RWPE1 (cell line): ENCODE measurements at regions not wholly inside any gene's neighbourhood (a gene's known extent, or its start where the extent isn't known, plus 50 kb on each side); places are given as distances from the start of the nearest gene placed in this dataset.

Source experiments
- CTCF ChIA-PET: fragments of 350-600 bp; sonication (Branson Sonifier 250); formaldehyde crosslinking; extraction: SDS; loops from one replicate; lab custom pipeline; 2021; lab: Yijun Ruan, JAX
- POLR2A ChIA-PET: fragments of 400-600 bp; formaldehyde crosslinking; extraction: SDS; loops from one replicate; lab custom pipeline; 2020; ENCODE audit warnings: antibody characterized with exemption; ENCODE audit not compliant: low non-redundant PET; lab: Yijun Ruan, JAX
- DNase-seq: peaks from one replicate; pipeline ENCODE4 v3.0.0; 2012; ENCODE audit warnings: low spot score
- H3K27ac ChIP-seq: fragments of 450-650 bp; 2 replicates; pipeline ENCODE4 v1.5.1; 2017
- TF ChIP-seq, protein P1 (sequence below): fragments of 450-650 bp; conservative IDR thresholded peaks from 2 replicates; pipeline ENCODE4 v1.5.1; 2017; ENCODE audit warnings: low read depth, mild to moderate bottlenecking

DNA sequence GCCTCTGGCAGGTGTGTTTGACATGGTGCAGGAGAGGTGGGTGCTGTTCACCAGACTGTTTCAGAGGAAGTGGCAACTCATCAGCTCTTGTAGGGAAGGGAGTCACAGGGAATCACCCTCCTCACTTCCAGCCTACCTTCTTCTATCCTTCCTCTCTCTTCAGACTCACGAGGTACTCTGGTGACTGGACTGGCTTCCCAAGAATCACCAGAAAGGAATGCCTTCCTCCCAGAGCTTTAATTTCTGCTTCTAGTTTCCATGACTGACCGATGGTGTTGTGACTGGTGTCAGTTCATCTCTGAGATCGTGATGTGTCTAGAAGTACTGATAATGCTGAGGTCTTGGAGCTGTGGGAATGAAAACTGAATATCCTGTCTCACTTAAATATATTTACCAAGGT is 247.3 kb downstream of the KCTD12 start:
- no peak for DNase-seq
- POLR2A ChIA-PET = no interaction called here
- TF ChIP-seq, protein P1, sequence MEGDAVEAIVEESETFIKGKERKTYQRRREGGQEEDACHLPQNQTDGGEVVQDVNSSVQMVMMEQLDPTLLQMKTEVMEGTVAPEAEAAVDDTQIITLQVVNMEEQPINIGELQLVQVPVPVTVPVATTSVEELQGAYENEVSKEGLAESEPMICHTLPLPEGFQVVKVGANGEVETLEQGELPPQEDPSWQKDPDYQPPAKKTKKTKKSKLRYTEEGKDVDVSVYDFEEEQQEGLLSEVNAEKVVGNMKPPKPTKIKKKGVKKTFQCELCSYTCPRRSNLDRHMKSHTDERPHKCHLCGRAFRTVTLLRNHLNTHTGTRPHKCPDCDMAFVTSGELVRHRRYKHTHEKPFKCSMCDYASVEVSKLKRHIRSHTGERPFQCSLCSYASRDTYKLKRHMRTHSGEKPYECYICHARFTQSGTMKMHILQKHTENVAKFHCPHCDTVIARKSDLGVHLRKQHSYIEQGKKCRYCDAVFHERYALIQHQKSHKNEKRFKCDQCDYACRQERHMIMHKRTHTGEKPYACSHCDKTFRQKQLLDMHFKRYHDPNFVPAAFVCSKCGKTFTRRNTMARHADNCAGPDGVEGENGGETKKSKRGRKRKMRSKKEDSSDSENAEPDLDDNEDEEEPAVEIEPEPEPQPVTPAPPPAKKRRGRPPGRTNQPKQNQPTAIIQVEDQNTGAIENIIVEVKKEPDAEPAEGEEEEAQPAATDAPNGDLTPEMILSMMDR = no peak
- no peak overlapping the region for H3K27ac ChIP-seq
- CTCF ChIA-PET = interaction anchor here (0.5 to 0.6 kb wide), 2 partner anchors 221 to 1355 kb away, joined by 3 read pairs; no protein-coding TSS in a partner anchor

DNA sequence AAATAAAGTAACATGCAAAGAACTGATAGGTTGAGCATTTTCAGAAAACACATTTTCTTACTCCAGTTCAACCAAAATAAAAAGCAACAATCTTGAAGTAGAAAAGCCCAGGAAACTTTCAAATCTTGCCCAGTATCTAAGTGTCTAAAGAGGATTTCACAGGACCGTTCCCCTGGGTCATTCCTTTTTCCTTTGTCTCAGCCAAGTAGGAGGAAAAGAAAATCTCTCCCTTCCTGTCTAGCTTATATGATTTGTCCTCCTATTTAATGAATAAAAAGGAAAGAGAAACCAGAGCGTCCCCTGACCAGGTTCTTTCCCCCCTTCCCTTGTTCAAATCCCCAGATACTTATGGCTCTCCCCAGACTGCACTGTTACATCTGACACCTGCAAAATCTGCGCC is 248.0 kb downstream of the KCTD12 start:
- POLR2A ChIA-PET = no interaction called here
- no peak overlapping the region for H3K27ac ChIP-seq
- CTCF ChIA-PET = no interaction called here
- no peak for DNase-seq
- TF ChIP-seq, protein P1 = no peak

DNA sequence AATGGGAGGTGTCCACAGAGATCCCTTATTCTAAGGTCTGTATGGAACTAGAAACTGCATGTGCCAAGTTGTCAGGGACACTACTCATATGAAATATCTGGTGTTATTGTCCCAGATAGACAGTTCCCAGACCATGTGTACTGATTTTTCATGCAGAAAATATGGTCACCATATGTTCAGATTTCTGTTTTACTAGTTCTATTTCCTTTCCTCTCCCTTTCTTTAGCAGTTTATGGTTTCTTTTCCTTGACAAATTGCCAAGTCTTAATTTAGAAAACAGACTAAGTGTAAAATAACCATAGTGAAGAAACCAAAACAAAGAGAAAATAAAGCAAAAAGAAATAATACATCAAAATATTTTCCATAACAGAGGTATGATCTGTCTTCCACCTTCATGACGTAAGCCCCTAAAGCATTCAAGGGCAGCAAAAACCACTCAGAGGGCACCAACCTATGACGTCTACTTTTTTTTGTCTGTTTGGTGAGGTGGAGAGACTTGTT is 248.5 kb downstream of the KCTD12 start:
- TF ChIP-seq, protein P1 = no peak
- no peak overlapping the region for H3K27ac ChIP-seq
- POLR2A ChIA-PET = no interaction called here
- CTCF ChIA-PET = no interaction called here
- DNase-seq = no peak

DNA sequence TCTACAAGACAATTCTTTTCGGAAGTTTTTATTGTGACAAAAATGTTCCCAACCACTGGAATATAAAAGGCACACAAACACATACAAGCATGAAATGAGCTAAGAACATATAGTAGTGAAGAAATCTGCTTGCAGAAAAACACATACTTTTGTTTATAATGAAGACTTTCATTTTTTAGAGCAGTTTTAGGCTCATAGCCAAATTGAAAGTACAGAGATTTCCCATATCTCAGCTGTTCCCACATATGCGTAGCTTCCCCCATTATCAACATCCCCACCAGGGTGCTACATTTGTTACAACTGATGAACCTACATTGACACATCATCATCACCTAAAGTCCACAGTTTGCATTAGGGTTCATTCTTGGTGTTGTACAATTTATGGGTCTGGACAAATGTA is 249.4 kb downstream of the KCTD12 start:
- ChIA-PET POLR2A (no interaction called here), CTCF (no interaction called here)
- no peak for DNase-seq
- TF ChIP-seq, protein P1 = no peak
- H3K27ac ChIP-seq = no peak overlapping the region

DNA sequence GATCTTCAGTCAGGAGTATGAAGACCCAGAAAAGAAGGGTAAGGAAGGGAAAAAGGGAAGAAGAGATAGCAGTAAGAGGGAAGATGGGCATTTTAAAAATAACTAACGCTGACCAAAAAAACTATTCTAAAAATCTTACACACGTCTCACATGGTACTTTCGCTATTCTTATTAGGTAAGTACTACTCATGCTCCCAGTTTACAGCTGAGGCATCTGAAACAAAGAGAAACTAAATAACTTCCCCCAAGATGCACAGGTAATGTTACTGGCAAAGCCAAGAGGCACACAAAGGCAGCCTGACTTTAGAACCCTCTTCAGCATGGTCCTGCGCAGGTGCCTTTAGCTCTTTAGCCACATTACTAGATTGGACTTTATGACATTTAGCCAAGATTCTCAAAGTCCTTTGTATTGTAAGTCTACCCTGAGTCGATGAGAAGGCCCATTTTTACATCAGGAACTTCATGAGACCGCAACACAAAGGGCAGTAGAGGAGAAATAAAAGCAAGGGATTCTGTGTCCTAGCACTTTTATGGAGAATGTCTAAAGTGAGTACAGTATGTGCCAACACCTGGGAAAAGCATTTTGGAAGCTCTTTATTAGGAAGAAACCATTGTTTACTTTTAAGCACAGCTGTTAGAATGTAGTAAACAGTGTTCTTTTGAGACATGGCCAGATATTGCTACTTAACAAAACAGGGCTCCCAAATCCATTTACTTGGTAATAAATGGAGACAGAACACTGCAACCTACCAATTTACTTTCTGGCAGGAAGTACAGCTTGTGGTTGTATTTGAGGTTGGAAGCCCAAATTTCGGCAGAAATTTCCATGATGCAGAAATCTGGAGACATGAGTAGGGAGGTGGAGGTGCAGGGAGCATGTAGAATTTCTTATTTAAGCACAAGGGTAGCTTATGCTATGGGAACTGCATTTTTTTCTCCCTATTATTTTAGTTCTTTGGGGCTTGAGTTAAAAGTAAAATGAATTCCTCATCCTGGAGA is 250.7 kb downstream of the KCTD12 start:
- POLR2A ChIA-PET = no interaction called here
- CTCF ChIA-PET = no interaction called here
- H3K27ac ChIP-seq = no peak overlapping the region
- TF ChIP-seq, protein P1 = no peak
- DNase-seq = no peak

DNA sequence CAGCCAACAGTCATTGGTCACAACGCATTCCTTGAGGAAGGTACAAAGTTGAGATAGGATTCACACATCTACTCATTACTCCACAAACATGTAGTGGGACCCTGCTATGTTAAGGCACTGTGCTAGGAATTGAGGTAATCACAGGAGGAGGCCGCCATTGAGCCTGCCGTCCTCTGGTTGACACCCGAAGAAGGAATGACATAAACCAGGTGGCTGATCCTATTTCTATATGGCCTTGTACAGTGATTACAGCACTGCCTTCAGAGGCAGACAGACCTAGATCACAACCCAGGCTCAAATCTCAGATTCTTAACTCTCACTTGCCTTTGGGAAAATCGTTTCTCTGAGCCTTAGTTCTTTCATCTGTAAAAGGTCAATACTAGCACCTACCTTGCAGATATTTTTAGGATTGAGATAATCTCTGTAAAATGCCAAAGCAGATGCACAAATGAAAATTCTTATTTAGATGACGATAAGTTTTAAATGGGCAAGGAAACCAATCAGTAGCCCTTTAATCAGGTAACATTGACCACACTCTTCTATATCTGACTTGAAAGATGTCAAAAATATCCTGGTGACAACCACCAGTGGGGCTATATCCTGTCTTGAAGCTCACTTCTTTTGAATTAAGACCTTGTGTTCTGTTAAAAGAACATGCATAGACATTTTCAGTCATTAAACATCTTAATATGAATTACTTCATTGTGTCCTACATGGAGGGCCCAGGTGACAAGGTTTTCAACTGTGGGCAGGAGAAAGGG is 251.6 kb downstream of the KCTD12 start:
- DNase-seq = no peak
- POLR2A ChIA-PET = no interaction called here
- CTCF ChIA-PET = no interaction called here
- TF ChIP-seq, protein P1 = no peak
- no peak overlapping the region for H3K27ac ChIP-seq
